ENCODE measurements at regions not wholly inside any gene's neighbourhood (a gene's known extent, or its start where the extent isn't known, plus 50 kb on each side); places are given as distances from the start of the nearest gene placed in this dataset.
"Not testable (repeated sequence)": the region's sequence is repeated elsewhere in the genome, so short reads cannot be mapped to it uniquely, and the experiment has no call there.

DNA sequence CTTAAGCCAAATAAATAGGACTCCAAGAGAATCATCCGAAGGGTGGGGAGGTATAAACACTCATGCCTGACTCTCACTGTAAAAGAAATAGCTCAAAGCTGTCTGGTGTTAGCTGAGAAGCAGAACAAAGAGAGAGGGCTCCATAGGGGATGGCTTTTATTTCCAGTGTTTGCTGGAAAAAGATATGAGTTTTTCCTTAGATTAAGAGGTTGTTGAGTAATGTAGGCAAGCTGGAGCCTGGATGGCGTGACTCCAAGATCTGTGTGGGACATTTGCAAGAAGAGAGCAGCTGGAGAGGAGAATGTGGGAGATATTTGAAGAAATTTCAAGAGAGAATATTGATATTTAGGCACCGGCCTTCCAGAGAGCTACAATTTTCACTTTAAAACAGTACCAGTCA, 793.7 kb upstream of the RGMB start:
- no peaks in the 10 kb centered on the region for H3K27me3 ChIP-seq (ENCODE audit: control insufficient read depth in 2 of 2, insufficient read depth in 1 of 2, low read length in 1 of 2)
- H3K27ac ChIP-seq (ENCODE audit: low read depth in 1 of 2, low read length in 1 of 2): no peak overlapping the region
- DNase-seq (ENCODE audit: low read depth in 6 of 9, low spot score in 9 of 9): no peak
- H3K4me1 ChIP-seq (ENCODE audit: control insufficient read depth in 2 of 2, insufficient read depth in 2 of 2, low read length in 2 of 2): no peaks in the 10 kb centered on the region
- WGBS: 92% methylated on average over 3 of the region's 3 CpGs
- no peak overlapping the region for H3K4me3 ChIP-seq (ENCODE audit: low read length in 2 of 2)
- no peaks in the 10 kb centered on the region for H3K36me3 ChIP-seq (ENCODE audit: control insufficient read depth in 2 of 2, insufficient read depth in 2 of 2, low read length in 1 of 2)
- no peaks in the 10 kb centered on the region for H3K9me3 ChIP-seq (ENCODE audit: control insufficient read depth in 2 of 2, insufficient read depth in 1 of 2, low read length in 1 of 2)

GRCh38 chr5:97980291-97980690, 793.2 kb upstream of the RGMB start:
- Histone ChIP-seq H3K4me1 (ENCODE audit: control insufficient read depth in 2 of 2, insufficient read depth in 2 of 2, low read length in 2 of 2) (no peaks in the 10 kb centered on the region), H3K36me3 (ENCODE audit: control insufficient read depth in 2 of 2, insufficient read depth in 2 of 2, low read length in 1 of 2) (no peaks in the 10 kb centered on the region), H3K4me3 (ENCODE audit: low read length in 2 of 2) (no peak overlapping the region), H3K27ac (ENCODE audit: low read depth in 1 of 2, low read length in 1 of 2) (no peak overlapping the region), H3K9me3 (ENCODE audit: control insufficient read depth in 2 of 2, insufficient read depth in 1 of 2, low read length in 1 of 2) (no peaks in the 10 kb centered on the region), H3K27me3 (ENCODE audit: control insufficient read depth in 2 of 2, insufficient read depth in 1 of 2, low read length in 1 of 2) (no peaks in the 10 kb centered on the region)
- DNase-seq (ENCODE audit: low read depth in 6 of 9, low spot score in 9 of 9): no peak
- WGBS: 95% methylated on average over 1 of the region's 1 CpG

DNA sequence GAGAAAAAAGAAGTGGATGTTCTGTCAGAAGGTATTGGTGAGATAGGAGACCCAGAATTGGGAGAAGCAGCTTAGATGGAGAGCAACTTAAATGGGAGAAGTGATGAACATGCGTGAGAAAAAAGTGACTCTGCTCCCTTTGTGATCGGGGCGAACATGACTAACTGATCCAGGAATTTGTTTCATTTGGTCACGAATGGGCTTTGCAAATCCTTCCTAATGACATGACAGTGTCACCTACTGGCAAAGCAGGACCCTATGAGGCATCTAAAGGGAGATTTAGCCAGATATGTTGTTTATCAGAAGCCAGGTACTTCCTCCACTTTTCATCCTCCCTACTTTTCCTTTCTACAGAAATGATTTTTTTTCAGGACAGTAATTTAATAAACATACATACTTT, 787.4 kb upstream of the RGMB start:
- H3K27ac ChIP-seq (ENCODE audit: low read depth in 1 of 2, low read length in 1 of 2): no peak overlapping the region
- WGBS: 80% methylated on average over 4 of the region's 4 CpGs

DNA sequence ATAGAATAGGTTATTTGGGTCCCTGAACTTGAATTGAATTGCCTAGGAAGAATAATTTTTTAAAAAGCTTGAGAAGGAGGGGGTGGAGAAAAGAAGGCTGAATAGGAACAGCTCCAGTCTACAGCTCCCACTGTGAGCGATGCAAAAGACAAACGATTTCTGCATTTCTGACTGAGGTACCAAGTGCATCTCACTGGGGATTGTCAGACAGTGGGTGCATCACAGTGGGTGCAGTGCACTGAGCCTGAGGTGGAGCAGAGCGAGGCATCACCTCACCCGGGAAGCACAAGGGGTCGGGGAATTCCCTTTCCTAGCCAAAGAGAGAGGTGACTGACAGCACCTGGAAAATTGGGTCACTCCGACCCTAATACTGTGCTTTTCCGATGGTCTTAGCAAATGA, 782.2 kb upstream of the RGMB start:
- no peak for DNase-seq (ENCODE audit: low read depth in 6 of 9, low spot score in 9 of 9)
- Histone ChIP-seq H3K9me3 (ENCODE audit: control insufficient read depth in 2 of 2, insufficient read depth in 1 of 2, low read length in 1 of 2) (peaks cover 0 to 6% of the 10 kb centered on the region in 2 donors), H3K4me1 (ENCODE audit: control insufficient read depth in 2 of 2, insufficient read depth in 2 of 2, low read length in 2 of 2) (no peaks in the 10 kb centered on the region), H3K4me3 (ENCODE audit: low read length in 2 of 2) (no peak overlapping the region), H3K27me3 (ENCODE audit: control insufficient read depth in 2 of 2, insufficient read depth in 1 of 2, low read length in 1 of 2) (no peaks in the 10 kb centered on the region), H3K36me3 (ENCODE audit: control insufficient read depth in 2 of 2, insufficient read depth in 2 of 2, low read length in 1 of 2) (no peaks in the 10 kb centered on the region), H3K27ac (ENCODE audit: low read depth in 1 of 2, low read length in 1 of 2) (no peak overlapping the region)
- WGBS: 94% methylated on average over 7 of the region's 7 CpGs

More for the DNA sequence above, 787.4 kb upstream of the RGMB start:
- Histone ChIP-seq H3K9me3 (ENCODE audit: control insufficient read depth in 2 of 2, insufficient read depth in 1 of 2, low read length in 1 of 2) (no peaks in the 10 kb centered on the region), H3K4me3 (ENCODE audit: low read length in 2 of 2) (no peak overlapping the region), H3K4me1 (ENCODE audit: control insufficient read depth in 2 of 2, insufficient read depth in 2 of 2, low read length in 2 of 2) (no peaks in the 10 kb centered on the region), H3K36me3 (ENCODE audit: control insufficient read depth in 2 of 2, insufficient read depth in 2 of 2, low read length in 1 of 2) (no peaks in the 10 kb centered on the region), H3K27me3 (ENCODE audit: control insufficient read depth in 2 of 2, insufficient read depth in 1 of 2, low read length in 1 of 2) (no peaks in the 10 kb centered on the region)
- DNase-seq (ENCODE audit: low read depth in 6 of 9, low spot score in 9 of 9): no peak

DNA sequence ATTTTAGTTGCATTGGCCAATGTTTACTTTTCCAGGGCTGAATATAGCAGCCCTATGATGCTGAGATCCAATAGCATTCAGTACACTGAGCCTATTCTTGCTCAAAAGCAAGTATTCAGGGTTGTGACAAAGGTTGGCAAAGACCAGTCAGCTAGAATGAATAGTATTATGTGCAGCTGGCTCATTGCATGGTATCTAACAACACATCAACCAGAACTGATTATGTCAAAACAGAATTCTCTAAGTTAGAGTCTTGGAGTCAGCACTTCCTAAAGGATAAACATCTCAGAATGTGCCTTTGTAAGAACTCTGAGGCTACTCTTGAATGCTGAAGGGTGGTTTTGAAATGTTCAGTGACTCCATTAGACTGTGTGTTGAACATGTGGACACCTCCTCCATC, 774.5 kb upstream of the RGMB start:
- Histone ChIP-seq H3K36me3 (ENCODE audit: control insufficient read depth in 2 of 2, insufficient read depth in 2 of 2, low read length in 1 of 2) (no peaks in the 10 kb centered on the region), H3K4me1 (ENCODE audit: control insufficient read depth in 2 of 2, insufficient read depth in 2 of 2, low read length in 2 of 2) (no peaks in the 10 kb centered on the region), H3K27ac (ENCODE audit: low read depth in 1 of 2, low read length in 1 of 2) (no peak overlapping the region), H3K27me3 (ENCODE audit: control insufficient read depth in 2 of 2, insufficient read depth in 1 of 2, low read length in 1 of 2) (no peaks in the 10 kb centered on the region), H3K9me3 (ENCODE audit: control insufficient read depth in 2 of 2, insufficient read depth in 1 of 2, low read length in 1 of 2) (peaks cover 0 to 2% of the 10 kb centered on the region in 2 donors), H3K4me3 (ENCODE audit: low read length in 2 of 2) (no peak overlapping the region)
- no peak for DNase-seq (ENCODE audit: low read depth in 6 of 9, low spot score in 9 of 9)

DNA sequence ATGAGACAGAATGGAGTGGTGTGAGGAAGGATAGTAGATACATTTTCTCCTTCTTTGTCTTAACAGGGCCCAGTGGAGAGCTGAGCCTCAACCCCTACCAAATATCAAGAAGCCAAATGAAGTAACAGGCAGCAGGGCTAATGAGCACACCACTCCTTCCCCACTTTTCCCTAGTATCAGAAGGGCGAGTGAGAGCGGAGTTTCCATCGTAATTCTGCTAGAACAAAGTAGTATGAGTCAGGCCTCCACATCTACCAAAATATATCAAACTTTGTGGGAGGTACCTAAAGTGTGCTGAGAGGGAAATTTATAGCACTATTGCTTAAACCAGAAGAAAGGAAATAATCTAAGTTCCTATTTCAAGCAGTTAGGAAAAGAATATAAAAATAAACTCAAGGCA, 769.0 kb upstream of the RGMB start:
- Histone ChIP-seq H3K36me3 (ENCODE audit: control insufficient read depth in 2 of 2, insufficient read depth in 2 of 2, low read length in 1 of 2) (no peaks in the 10 kb centered on the region), H3K27ac (ENCODE audit: low read depth in 1 of 2, low read length in 1 of 2) (no peak overlapping the region), H3K9me3 (ENCODE audit: control insufficient read depth in 2 of 2, insufficient read depth in 1 of 2, low read length in 1 of 2) (peaks cover 0 to 8% of the 10 kb centered on the region in 2 donors), H3K4me3 (ENCODE audit: low read length in 2 of 2) (no peak overlapping the region), H3K4me1 (ENCODE audit: control insufficient read depth in 2 of 2, insufficient read depth in 2 of 2, low read length in 2 of 2) (no peaks in the 10 kb centered on the region), H3K27me3 (ENCODE audit: control insufficient read depth in 2 of 2, insufficient read depth in 1 of 2, low read length in 1 of 2) (no peaks in the 10 kb centered on the region)
- no peak for DNase-seq (ENCODE audit: low read depth in 6 of 9, low spot score in 9 of 9)
- WGBS: 90% methylated on average over 3 of the region's 3 CpGs

DNA sequence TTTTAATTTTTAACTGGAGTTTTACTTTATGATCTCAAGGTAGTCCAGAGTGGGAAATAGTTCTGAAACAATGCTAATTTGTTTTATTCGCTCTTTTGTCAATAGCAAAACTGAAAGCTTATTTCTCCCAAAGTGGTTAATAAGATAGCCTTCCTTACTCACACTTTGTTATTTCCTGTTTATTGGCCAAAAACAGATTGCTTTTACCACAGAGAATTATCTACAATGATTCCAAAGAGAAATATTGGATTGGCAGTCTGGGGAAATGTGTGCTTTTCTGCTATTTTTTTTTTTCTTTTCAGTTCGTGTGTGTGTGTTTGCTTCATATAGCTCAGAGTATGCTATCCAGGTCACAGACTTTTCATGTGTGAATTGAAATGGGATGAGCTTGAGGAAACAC, 756.7 kb upstream of the RGMB start:
- Histone ChIP-seq H3K27me3 (ENCODE audit: control insufficient read depth in 2 of 2, insufficient read depth in 1 of 2, low read length in 1 of 2) (no peaks in the 10 kb centered on the region), H3K9me3 (ENCODE audit: control insufficient read depth in 2 of 2, insufficient read depth in 1 of 2, low read length in 1 of 2) (peaks cover 0 to 6% of the 10 kb centered on the region in 2 donors), H3K4me1 (ENCODE audit: control insufficient read depth in 2 of 2, insufficient read depth in 2 of 2, low read length in 2 of 2) (no peaks in the 10 kb centered on the region), H3K27ac (ENCODE audit: low read depth in 1 of 2, low read length in 1 of 2) (no peak overlapping the region), H3K4me3 (ENCODE audit: low read length in 2 of 2) (no peak overlapping the region), H3K36me3 (ENCODE audit: control insufficient read depth in 2 of 2, insufficient read depth in 2 of 2, low read length in 1 of 2) (no peaks in the 10 kb centered on the region)
- DNase-seq (ENCODE audit: low read depth in 6 of 9, low spot score in 9 of 9): no peak
- WGBS: 89% methylated on average over 2 of the region's 2 CpGs

DNA sequence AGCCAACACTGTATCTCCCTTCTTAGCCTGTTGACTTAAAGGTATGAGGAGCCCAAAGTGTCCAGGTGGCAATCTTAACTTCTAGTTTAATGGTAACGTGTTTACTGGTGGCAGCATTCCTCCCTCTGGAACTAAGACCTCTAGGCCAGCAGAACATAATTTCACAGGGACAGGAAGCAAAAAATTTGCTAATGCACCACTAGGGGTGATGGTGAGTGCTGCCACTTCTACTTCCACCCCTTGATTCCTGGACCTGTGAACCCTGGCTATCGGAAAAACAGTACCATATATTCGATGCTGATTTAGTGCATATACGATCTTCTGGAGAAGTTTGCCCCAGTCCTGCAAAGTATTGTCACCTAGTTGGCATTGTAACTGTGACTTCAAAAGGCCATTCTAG, 743.2 kb upstream of the RGMB start:
- peaks cover 0 to 12% of the 10 kb centered on the region in 2 donors for H3K9me3 ChIP-seq (ENCODE audit: control insufficient read depth in 2 of 2, insufficient read depth in 1 of 2, low read length in 1 of 2)
- not testable (repeated sequence) for H3K36me3 ChIP-seq (ENCODE audit: control insufficient read depth in 2 of 2, insufficient read depth in 2 of 2, low read length in 1 of 2); H3K4me3 ChIP-seq (ENCODE audit: low read length in 2 of 2); H3K27ac ChIP-seq (ENCODE audit: low read depth in 1 of 2, low read length in 1 of 2); DNase-seq (ENCODE audit: low read depth in 6 of 9, low spot score in 9 of 9); H3K27me3 ChIP-seq (ENCODE audit: control insufficient read depth in 2 of 2, insufficient read depth in 1 of 2, low read length in 1 of 2); H3K4me1 ChIP-seq (ENCODE audit: control insufficient read depth in 2 of 2, insufficient read depth in 2 of 2, low read length in 2 of 2)
- WGBS: 92% methylated on average over 4 of the region's 4 CpGs

- WGBS: 76% methylated on average over 5 of the region's 5 CpGs
- H3K27me3 ChIP-seq (ENCODE audit: control insufficient read depth in 2 of 2, insufficient read depth in 1 of 2, low read length in 1 of 2); DNase-seq (ENCODE audit: low read depth in 6 of 9, low spot score in 9 of 9); H3K36me3 ChIP-seq (ENCODE audit: control insufficient read depth in 2 of 2, insufficient read depth in 2 of 2, low read length in 1 of 2); H3K27ac ChIP-seq (ENCODE audit: low read depth in 1 of 2, low read length in 1 of 2); H3K4me3 ChIP-seq (ENCODE audit: low read length in 2 of 2); H3K4me1 ChIP-seq (ENCODE audit: control insufficient read depth in 2 of 2, insufficient read depth in 2 of 2, low read length in 2 of 2): not testable (repeated sequence)
- peaks cover 0 to 12% of the 10 kb centered on the region in 2 donors for H3K9me3 ChIP-seq (ENCODE audit: control insufficient read depth in 2 of 2, insufficient read depth in 1 of 2, low read length in 1 of 2)
Measured at GRCh38 chr5:98031036-98031435, 742.4 kb upstream of the RGMB start.

GRCh38 chr5:98031496-98031895, 742.0 kb upstream of the RGMB start:
- no peaks in the 10 kb centered on the region for H3K36me3 ChIP-seq (ENCODE audit: control insufficient read depth in 2 of 2, insufficient read depth in 2 of 2, low read length in 1 of 2)
- peaks cover 0 to 12% of the 10 kb centered on the region in 2 donors for H3K9me3 ChIP-seq (ENCODE audit: control insufficient read depth in 2 of 2, insufficient read depth in 1 of 2, low read length in 1 of 2)
- 97% methylated on average over 3 of the region's 3 CpGs for WGBS
- no peaks in the 10 kb centered on the region for H3K27me3 ChIP-seq (ENCODE audit: control insufficient read depth in 2 of 2, insufficient read depth in 1 of 2, low read length in 1 of 2)
- H3K4me3 ChIP-seq (ENCODE audit: low read length in 2 of 2): no peak overlapping the region
- H3K27ac ChIP-seq (ENCODE audit: low read depth in 1 of 2, low read length in 1 of 2): no peak overlapping the region
- DNase-seq (ENCODE audit: low read depth in 6 of 9, low spot score in 9 of 9): no peak
- no peaks in the 10 kb centered on the region for H3K4me1 ChIP-seq (ENCODE audit: control insufficient read depth in 2 of 2, insufficient read depth in 2 of 2, low read length in 2 of 2)

All from thymus (tissue), 11 donors.